H1 (cell line): ENCODE measurements at regions not wholly inside any gene's neighbourhood (a gene's known extent, or its start where the extent isn't known, plus 50 kb on each side); places are given as distances from the start of the nearest gene placed in this dataset.

Experiments used
- GABPA ChIP-seq: IDR thresholded peaks from 2 replicates; pipeline ENCODE4 v1.6.1; 2011; ENCODE audit warnings: mild to moderate bottlenecking, low read length, moderate library complexity, borderline replicate concordance; ENCODE audit not compliant: insufficient read depth
- NRF1 ChIP-seq: IDR thresholded peaks from 2 replicates; pipeline ENCODE4 v1.6.1; 2011; ENCODE audit warnings: mild to moderate bottlenecking, low read depth, low read length, improper control_type of control experiment
- POU5F1 ChIP-seq: IDR thresholded peaks from 2 replicates; pipeline ENCODE4 v1.6.1; 2011; ENCODE audit warnings: low read depth, mild to moderate bottlenecking, low read length, moderate library complexity
- RNF2 ChIP-seq: fragments of 200-900, 300-1000 bp; sonication (generic); IDR thresholded peaks from 2 replicates; pipeline ENCODE4 v1.7.1; 2016; ENCODE audit warnings: borderline replicate concordance, low read depth, mild to moderate bottlenecking, antibody characterized with exemption, low read length; ENCODE audit not compliant: poor library complexity, severe bottlenecking; ENCODE audit errors: missing control alignments

DNA sequence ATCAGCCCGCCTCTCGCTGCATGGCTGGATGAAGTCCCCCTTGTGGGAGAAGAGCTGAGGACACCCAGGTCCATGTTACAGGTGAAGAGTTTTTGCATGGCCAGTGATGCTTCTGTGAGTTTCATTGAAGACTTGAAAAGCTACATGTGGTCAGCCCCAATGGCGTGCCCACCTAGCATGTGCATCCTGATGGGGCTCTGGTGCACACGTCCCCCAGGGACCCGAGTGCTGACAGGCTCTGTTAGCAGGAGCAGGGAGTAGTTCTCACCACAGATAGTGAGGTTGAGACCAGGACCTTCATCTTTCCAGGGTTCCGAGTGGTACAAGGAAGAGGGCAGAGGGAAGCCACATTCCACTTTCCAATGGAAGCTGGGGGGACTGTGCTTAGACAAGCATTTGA is 184.8 kb upstream of the C1orf174 start (continued):
- TF ChIP-seq NRF1, result no peak
- no peak for TF ChIP-seq RNF2
- no peak for TF ChIP-seq POU5F1
- TF ChIP-seq GABPA, result no peak
- TF ChIP-seq, all 59 proteins: peak for 0
